HPDE6-E6E7 (cell line): ENCODE measurements at regions not wholly inside any gene's neighbourhood (a gene's known extent, or its start where the extent isn't known, plus 50 kb on each side); places are given as distances from the start of the nearest gene placed in this dataset.
"Not testable (repeated sequence)": the region's sequence is repeated elsewhere in the genome, so short reads cannot be mapped to it uniquely, and the experiment has no call there.

ENCODE experiments used
- DNase-seq: peaks from one replicate; pipeline ENCODE4 v3.0.0; 2011; ENCODE audit warnings: missing footprints; ENCODE audit errors: extremely low spot score

DNA sequence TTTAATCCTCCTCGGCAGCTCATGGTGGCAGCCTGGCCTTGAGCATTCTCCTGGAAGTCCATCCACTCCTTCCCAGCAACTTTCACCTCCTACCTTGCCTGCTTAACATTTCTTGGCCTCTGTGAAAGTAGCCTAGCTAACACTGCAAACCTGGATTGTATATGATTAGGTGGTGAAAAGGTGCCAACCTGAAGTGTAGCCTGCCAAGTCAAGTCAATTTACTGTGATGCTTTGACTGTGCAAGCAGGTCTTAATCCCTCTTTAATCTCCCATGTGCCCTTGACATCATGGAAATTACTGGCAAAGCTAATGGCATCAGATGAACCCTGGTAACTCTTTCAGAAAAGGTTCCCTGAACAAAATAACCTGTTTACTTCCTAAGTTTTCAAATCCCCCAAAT is 169.7 kb upstream of the NR2F2 start:
- DNase-seq: no peak

DNA sequence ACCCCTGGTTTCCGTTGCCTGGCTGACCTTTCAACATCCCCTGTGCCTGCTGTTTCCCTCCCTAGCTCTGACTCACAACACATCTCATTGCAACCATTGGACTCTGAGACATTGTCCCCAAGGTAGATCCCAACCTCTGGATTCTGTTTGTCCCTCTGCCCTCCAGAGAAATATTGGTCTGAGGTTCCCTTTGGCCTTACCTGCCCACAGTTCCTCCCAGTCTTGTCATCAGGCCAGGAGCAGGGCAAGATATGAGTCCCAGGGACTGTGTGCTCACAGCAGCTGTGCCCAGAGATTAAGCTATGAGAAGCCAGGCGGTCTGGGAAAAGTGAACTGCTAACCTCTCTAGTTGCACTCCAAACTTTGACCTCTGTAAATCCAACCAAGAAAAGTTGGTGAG is 168.2 kb upstream of the NR2F2 start:
- DNase-seq: no peak

DNA sequence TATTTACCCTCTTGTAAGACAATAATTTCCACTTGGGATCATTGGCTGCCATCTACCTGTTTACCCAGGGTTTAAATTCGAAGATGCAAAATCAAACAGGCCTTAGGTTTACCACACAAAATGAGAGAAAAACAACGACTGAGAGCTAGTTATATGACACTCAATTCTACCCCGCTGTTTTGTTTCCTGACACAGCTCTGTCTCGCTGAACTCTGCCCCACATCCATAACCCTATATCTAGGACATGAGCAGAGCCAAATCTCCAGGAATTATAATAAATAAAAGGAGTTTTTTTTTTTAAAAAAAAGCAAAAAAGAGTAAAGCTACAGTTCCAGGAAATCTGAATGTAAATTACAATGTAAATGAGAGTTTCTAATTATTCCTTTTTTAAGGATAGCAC is 165.4 kb upstream of the NR2F2 start:
- DNase-seq: no peak

DNA sequence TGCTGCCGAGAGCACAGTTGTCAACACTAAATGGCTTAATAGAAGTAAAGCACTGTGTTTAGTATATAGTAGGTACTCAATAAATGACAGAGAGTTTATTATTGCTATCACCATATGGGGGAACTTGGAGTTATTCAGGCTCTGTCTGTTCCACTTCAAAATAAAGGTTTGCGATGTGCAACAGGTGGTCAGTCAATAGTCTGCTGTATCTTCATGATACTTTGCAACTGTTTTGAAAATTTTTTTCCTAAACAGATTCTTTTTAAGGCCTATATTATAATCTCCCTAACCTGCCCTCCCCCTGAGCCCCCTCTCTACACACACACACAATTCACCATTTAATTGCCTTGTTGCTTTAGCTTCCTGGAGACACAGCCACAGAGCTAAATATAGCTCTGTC is 164.7 kb upstream of the NR2F2 start:
- DNase-seq: no peak

DNA sequence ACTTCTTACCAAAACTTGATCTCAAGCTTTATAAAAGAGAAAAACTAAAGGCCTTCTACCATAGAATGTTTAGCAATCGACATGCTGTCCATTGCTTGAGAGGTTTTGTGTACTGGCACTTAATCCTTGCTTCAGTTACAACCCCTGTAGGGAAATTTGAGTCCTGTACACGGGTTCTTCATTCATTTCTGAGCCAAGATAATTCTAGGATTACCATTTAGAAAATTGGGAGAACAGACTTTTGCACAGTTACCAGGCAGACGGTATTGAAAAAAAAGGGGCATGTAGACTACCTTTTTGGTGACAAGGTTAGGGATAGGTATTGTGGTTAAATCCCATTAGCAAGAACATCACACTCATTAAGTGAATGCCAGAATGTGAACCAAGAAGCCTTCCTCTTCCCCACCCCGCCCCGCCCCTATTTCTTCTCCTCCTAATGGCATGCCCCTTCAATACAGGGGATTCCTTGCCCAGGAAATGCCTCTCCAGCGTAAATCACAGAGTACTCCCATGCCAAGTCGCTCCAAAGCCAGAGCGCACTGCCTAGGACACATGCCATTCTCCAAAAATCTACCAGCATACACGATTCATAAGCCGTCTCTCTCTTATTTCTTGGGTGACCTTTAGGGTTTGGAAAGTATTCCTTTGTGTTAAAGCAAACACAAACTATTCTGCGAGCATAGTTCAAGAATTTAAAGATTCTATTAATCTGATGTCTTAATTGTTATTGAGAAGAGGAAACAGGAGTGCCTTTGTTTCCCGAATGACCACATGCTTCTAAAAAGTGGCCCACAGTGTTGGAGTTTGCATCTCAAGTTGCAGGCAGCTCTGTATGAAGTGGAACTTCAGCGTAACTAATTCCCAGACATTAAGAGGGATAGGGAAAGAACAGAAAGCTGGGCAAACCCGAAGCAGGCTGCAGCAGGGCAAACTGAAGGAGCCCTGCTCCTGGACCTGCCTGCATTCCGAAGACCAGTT is 164.0 kb upstream of the NR2F2 start:
- no peak for DNase-seq

DNA sequence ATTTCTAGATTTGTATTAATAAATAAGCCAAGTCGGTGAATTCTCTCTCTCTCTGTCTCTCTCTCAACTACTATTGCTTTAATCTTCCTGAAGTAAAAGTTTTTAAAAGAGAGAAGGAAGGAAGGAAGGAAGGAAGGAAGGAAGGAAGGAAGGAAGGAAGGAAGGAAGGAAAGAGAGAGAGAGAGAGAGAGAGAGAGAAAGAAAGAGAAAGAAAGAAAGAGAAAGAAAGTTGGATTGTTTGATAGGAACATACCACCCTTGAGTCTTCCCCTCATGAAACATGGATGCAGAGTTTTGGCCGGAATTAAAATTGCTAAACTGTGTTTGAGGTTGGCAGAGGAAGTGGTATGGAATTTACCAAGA is 159.9 kb upstream of the NR2F2 start:
- DNase-seq: not testable (repeated sequence)

DNA sequence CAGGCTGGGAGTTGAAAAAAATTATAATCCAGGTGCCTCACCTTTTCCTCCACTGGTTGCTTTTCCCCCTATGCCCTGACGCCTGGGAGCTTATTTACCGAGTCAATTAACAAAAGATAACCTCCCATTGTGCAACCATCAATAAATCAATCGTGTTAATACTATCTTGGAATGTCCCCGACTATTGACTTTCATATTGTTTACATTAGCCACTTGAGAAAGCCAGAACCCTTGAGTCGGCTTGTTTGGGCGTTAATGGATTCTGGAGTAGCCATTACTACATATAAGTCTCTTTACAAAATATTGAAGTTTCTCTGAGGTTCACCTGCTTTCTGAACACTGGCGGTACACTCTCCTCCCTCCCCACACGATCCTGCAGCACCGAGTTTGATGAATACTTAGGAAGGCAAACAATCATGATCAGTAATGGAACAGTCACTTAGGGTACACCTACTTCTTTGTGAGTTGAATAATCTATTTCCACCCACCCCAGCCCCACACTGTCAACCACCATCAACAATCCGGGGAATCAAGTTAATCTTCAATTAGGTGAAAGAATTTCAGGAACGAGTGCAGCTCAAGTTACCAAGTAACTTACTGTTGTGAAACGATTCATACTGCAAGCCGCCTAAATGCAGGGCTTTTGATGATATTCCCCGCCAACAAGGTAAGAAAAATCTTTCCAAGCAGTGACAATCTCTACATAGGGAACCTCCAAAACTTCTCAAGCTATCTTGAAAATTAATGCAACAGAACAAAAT is 159.3 kb upstream of the NR2F2 start:
- DNase-seq: peak; percentile 12

DNA sequence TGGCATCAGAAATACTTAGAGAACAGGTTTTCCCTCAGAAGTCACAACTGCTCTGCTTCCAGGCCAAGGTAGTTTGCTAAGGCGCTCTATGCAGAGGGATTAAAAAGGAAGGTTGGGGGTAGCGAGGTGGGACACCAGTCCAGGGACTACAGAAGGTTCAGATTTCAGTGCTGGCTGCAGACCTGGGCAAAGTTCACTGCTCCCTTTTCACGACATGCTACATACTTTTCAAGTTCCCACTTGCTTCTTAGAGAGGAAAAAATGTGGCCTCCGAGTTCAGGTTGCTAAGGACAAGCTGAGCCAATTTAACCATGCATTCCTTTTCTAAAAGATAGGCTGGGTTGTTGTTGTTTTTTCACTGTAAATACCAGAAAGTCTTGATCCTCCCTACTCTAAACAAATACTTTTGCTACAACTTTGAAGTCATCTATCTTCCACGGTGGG is 158.6 kb upstream of the NR2F2 start:
- DNase-seq: peak; percentile 27

DNA sequence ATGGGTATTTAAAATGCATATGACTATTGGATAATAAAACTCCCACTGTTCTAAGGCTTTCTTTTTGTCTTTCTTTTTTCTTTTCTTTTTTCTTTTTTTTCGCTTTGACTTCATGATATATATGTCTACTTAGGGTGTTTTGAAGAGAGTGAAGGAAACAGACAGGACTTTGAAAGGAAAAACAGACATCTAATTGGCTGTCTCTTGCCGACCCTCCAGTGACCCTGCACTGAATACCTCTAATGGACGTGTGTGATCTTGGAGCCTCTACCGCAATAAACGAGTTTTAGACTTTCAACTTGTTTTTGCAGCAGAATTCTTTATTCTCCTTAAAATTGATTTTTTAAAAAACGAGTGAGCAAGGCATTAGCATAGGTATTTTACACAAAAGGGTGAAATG is 158.1 kb upstream of the NR2F2 start:
- no peak for DNase-seq

DNA sequence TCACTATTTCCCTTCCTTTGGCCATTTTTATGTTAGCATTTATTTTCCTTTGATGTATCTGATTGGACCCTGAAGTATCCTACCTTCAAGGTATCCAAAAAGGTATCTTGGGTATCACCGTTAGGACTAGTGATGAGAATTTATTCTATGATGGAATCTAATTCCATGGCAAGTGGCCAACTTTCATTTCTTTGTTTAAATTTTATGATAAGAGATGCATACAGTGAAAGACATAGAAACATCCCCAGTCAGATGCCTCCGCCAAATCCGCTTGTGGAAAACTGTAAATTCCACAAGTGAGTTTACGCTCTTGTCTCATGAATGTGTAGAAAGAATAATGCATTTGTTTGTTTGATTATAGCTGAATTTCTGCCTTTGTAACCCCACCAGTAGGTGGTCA is 153.7 kb upstream of the NR2F2 start:
- no peak for DNase-seq

DNA sequence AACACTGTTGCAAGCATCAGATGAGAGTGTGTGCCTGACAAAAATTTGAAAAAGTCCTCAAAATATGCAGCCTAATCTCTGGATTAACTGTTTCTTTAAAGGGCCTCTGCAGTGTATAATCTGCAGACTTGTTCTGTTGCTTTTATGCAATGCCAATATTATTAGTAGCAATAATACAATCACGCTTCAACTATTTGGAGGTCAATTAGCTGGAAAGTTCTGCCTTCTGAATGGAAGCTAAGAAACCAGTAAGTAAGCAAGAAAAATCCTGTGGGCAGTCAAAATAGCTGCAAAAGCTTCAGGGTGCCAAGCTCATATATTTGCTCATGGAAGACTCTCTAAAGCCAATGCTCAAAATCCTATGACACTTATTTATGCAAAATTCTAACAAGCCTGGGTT is 153.2 kb upstream of the NR2F2 start:
- no peak for DNase-seq

DNA sequence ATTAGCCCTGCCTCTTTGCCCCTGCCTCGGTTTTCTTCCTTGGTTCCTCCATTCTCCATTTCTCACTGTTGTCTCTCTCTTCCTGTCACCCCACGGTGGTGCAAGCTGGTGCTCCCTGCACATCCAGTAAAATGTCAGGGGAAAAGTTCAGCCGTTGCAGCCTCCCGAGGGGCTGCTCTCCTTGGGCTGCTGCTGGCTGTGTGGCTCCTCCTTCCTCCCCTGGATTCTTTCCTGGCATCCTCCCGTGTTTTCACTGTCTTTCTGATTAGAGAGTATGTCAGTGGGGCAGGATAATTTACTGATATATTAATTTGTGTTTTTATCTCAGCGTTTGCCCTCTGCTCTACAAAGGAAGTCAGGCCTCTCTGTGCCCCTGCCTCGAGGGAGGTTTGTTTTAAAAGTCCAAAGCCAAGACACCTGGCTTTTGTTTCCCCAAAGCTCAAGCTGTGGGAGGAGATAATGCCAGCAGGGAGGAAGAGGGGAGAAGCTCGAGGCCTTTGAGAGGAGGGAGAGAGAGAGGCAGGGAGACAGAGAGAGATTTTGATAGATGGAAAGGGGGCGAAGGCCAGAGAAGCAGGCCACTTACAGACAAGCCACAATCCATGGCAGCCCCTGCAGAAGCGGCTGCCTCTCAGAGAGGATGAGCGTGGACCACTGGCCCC is 150.3 kb upstream of the NR2F2 start:
- DNase-seq: no peak

DNA sequence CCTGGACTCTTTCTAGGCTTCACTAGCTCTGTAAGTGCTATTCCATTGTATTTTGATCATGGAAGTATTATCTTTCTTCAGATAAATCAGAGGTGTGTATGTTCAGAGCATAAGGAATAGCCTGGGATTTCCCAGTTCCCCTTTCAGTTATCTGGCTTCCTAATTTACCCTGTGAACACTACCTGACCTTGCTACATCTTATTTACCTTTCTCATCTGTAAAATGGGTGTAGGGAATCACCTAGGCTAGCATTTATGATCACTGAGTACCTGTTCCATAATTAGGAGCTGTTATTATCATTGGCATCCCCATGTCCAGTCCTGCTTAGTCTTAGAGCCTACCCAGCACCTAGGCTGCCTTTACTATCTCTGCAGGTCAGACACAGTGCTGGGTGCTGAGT is 149.3 kb upstream of the NR2F2 start:
- no peak for DNase-seq

DNA sequence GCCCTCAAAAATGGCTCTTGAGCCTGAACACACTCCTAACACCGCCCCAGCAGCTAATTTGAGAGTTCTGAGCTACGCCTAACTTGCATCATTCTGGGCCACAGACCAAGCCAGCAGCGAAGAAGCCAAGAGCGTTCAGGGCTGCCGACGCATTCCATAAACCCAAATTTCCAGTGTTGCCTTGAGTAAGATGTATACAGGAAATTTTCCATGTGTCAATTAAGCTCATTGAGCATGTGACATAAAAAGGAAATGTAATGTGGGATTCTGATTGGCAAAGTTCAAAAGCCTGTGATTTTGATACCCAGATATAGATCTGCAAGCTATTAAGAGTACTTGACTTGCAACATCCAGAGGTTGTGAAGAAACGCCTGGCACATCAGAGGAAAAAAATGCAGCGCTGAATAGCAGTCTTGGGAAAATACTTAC is 148.6 kb upstream of the NR2F2 start:
- DNase-seq: no peak

DNA sequence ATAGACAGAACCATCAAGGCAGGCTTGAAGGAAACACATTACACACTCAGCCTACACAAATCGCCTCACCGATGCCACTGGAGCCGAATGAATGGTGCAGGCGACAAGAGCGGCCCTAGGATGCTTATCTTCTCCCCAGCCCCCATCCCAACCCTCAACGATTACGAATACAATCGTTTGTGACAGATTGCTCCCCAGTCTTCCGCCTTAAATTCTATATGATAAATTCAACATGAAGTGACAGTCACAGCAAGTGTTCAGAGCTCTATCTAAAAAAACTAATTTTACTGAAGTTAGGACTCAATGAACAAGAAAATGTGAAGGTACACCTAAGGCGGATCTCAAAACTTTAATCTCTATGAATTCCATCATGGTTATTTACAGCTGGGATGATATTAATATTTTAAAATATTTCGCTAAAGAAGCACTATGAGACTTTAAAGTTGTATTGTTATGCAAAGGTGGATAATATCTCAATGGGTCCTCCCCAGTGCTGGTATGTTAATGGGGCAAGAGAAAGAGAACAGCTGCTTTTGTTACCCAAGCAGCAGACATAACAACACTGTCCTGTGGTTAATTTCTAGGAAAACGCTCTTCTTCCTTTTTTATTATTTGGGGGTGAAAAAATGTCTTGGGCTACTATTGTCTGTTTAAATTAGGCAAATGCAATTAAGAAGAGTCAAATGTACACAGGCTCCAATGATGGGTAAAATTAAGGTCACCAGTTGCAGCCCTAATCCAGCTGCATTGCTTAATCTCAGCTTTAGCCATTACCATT is 147.6 kb upstream of the NR2F2 start:
- DNase-seq: no peak

DNA sequence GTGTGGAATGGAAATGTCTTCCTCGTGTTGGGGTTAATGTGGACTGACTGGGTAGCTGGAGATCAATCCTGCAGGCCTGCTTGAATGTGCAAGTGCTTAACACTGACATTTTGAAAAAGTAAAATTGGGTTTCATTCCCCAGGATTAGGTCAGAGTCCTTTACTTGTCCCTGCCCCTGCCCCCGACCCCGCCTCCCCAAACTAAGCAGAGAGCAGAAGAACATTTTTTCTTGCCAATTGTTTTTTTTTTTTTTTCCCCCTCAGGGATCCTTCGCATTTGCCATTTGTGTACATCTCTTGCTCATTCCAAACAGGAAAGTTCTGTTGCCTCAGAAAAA is 147.0 kb upstream of the NR2F2 start:
- no peak for DNase-seq

DNA sequence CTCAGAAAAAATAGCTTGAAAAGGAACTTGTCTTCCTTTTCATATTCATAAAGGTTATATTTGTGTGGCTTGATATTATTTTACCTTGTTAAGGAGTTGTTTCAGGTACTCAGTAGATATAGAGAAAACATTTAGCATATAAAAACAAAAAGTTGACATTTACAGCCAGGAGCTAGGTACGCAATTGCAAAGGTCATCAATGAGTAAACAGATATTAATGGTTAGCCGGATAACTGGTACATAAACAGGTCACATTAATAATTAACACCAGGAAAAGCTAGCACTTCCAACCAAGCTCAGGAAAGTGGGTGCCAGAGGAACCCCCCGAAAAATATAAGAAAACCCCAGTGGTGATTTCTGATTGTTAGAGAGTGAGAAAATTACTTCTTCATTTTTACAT is 146.6 kb upstream of the NR2F2 start:
- no peak for DNase-seq

DNA sequence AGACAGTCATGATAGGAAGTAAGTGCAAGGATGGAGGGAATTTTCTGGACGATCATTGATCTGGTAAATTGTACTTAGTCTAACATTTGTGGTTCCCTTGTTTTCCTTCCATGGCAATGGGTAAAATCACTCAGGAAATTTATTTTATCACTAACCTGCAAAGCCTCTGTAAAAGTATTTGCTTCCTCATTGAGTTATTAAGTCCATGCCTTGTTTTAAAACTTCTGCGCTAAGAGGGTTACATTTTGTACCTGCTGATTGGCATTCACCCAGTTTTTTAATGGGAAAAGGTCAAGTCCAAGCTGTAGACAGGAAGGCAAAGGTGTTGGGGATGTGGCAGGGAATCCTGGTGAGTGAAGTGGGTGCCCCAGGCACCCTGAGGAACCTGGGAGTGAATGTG is 146.2 kb upstream of the NR2F2 start:
- DNase-seq: no peak

DNA sequence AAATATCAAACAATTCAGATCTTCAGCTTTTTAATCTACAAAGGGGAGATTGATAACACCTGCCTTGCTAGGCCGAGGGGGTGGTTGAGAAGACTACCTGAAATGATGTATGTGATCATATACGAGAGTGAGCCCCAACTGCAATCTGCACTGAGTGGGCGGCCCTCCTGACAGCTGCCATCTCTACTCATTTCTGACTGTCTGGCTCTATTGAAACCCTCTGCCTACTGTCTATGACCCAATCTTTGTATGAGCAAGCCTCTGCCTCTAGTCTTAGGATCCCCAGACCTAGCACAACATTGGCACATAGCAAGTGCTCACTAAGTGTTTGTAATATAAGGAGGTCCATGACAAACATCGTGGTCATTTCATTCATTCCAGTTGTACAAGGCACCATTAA is 144.4 kb upstream of the NR2F2 start:
- no peak for DNase-seq

DNA sequence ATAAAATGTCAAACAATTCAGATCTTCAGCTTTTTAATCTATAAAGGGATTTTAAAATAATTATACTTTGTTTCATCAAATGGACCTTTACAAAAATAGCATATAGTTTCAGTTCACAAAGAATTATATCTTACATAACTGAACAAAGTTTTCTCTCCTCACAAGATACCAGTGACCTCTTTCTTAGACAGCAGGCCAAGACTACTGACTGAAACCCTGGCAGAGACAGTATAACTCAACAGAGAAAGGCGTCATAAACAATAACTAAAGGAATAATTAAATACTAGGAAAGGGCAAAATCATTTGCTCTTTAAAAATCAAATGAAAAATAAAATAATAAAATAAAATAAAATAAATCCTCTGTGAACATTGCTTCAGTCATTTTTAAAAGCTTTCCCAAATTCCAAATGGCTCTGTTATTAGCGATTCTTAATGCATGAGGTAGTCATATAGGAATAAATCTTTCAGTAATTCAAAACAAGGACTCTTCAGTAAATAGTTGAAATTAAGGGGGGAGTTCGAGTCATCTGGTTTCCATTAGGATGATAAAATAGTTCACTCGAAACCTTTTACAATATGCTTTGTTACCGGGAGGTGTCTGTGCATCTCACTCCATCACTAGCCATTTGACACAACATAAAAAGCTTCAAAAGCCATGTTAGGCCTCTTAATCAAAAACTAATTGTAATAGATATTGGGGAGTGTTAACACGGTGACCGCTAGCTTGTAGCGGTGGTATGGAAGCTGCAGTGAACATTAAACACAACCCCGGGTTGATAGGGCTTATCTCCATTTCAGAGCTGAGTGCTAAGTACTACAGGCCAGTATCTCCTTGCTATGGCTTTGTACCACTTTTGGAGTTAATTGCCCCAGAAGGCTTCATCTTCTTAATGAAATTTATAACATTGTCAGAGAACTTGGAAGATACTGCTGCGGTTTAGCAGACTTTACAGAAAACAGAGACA is 142.9 kb upstream of the NR2F2 start:
- DNase-seq: no peak

DNA sequence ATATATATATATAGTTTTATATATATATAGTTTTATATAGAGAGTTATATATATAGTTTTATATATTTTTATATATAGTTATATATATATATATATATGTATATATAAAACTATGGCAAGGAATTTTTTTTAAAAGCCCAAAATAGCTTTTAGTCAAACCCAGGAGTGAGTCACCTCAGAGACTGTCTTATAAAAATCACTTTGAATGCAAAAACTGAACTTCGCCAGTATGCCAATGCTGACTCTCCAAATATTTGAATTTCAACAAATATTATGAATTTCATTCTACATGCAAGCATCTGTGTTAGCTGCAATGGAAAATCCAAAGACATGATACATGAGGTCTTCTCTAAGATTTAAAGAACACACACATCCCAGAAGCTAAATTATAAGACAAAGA is 132.8 kb upstream of the NR2F2 start:
- no peak for DNase-seq
